D721Med (cell line): ENCODE measurements at regions not wholly inside any gene's neighbourhood (a gene's known extent, or its start where the extent isn't known, plus 50 kb on each side); places are given as distances from the start of the nearest gene placed in this dataset.
"Not testable (repeated sequence)": the region's sequence is repeated elsewhere in the genome, so short reads cannot be mapped to it uniquely, and the experiment has no call there.

Source experiments
- DNase-seq: peaks from one replicate; pipeline ENCODE4 v3.0.0; 2011; ENCODE audit warnings: low spot score; ENCODE audit not compliant: insufficient read length
- FAIRE-seq: peaks from 2 replicates; lab custom pipeline; 2011; peaks lifted over from hg19 to GRCh38; lab: Jason Lieb, UNC
- CTCF ChIP-seq: IDR thresholded peaks from 2 replicates; pipeline ENCODE4 v1.5.1; 2012; ENCODE audit warnings: mild to moderate bottlenecking, control low read depth; ENCODE audit not compliant: insufficient read depth; ENCODE audit errors: missing control alignments

- no peak for TF ChIP-seq CTCF
- DNase-seq (no peak), FAIRE-seq (no peak)
Measured at GRCh38 chr13:109274188-109274821, 512.1 kb downstream of the IRS2 start.

- no peak for DNase-seq
- no peak for TF ChIP-seq CTCF
- no peak for FAIRE-seq
Measured at GRCh38 chr13:109273326-109273751, 513.0 kb downstream of the IRS2 start.

- no peak for TF ChIP-seq CTCF
- no peak for FAIRE-seq
- DNase-seq = no peak
Measured at GRCh38 chr13:109272595-109273325, 513.6 kb downstream of the IRS2 start.

- no peak for FAIRE-seq
- DNase-seq = no peak
- TF ChIP-seq CTCF = no peak
Measured at GRCh38 chr13:109271555-109272541, 514.5 kb downstream of the IRS2 start.

- no peak for FAIRE-seq
- TF ChIP-seq CTCF = no peak
- DNase-seq = no peak
Measured at GRCh38 chr13:109271061-109271460, 515.3 kb downstream of the IRS2 start.

- DNase-seq, FAIRE-seq: not testable (repeated sequence)
Measured at GRCh38 chr13:109269381-109269780, 517.0 kb downstream of the IRS2 start.

- FAIRE-seq, DNase-seq: not testable (repeated sequence)
Measured at GRCh38 chr13:109268492-109268891, 517.9 kb downstream of the IRS2 start.

GRCh38 chr13:109267400-109267799, 519.0 kb downstream of the IRS2 start:
- DNase-seq, FAIRE-seq: not testable (repeated sequence)

- DNase-seq, FAIRE-seq: not testable (repeated sequence)
Measured at GRCh38 chr13:109265438-109265742, 521.0 kb downstream of the IRS2 start.

- FAIRE-seq, DNase-seq: not testable (repeated sequence)
Measured at GRCh38 chr13:109264603-109265437, 521.6 kb downstream of the IRS2 start.

- DNase-seq, FAIRE-seq: not testable (repeated sequence)
Measured at GRCh38 chr13:109257761-109258157, 528.6 kb downstream of the IRS2 start.
